AG04449 (cell line): ENCODE measurements at regions not wholly inside any gene's neighbourhood (a gene's known extent, or its start where the extent isn't known, plus 50 kb on each side); places are given as distances from the start of the nearest gene placed in this dataset.

Source experiments
- CTCF ChIA-PET: fragments of 350-600 bp; formaldehyde crosslinking; extraction: SDS; loops from one replicate; lab custom pipeline; 2021; ENCODE audit warnings: antibody characterized with exemption; lab: Yijun Ruan, JAX
- POLR2A ChIA-PET: fragments of 400-600, 350-600 bp; formaldehyde crosslinking; extraction: SDS; loops from one replicate; lab custom pipeline; 2020; ENCODE audit warnings: antibody characterized with exemption, inconsistent platforms; lab: Yijun Ruan, JAX
- DNase-seq: peaks from one replicate; pipeline ENCODE4 v3.0.0-alpha.2; 2010; ENCODE audit warnings: low read depth, low spot score
- H3K4me3 ChIP-seq: 2 replicates; pipeline ENCODE4 v1.5.1; 2011; ENCODE audit warnings: low read depth, mild to moderate bottlenecking, control low read depth, low read length
- CTCF ChIP-seq: IDR thresholded peaks from one replicate; pipeline ENCODE4 v1.5.1; 2011; ENCODE audit warnings: mild to moderate bottlenecking, moderate library complexity, low read length, control low read depth, inconsistent platforms; ENCODE audit not compliant: insufficient read depth; ENCODE audit errors: missing control alignments

- H3K4me3 ChIP-seq = no peak overlapping the region
- no peak for DNase-seq
- POLR2A ChIA-PET = no interaction called here
- CTCF ChIA-PET = no interaction called here
- TF ChIP-seq CTCF = no peak
Measured at GRCh38 chr18:47441914-47442313, 190.5 kb upstream of the SKOR2 start.

- no peak overlapping the region for H3K4me3 ChIP-seq
- no peak for DNase-seq
- CTCF ChIA-PET = no interaction called here
- TF ChIP-seq CTCF = no peak
- POLR2A ChIA-PET = no interaction called here
Measured at GRCh38 chr18:47438001-47438400, 186.5 kb upstream of the SKOR2 start.

GRCh38 chr18:47436871-47437270 is 185.4 kb upstream of the SKOR2 start:
- no peak for TF ChIP-seq CTCF
- ChIA-PET CTCF (interaction anchor here (0.6 kb wide), 1 partner anchor 50 kb away, joined by 3 read pairs; no protein-coding TSS in a partner anchor), POLR2A (no interaction called here)
- no peak overlapping the region for H3K4me3 ChIP-seq
- no peak for DNase-seq

- no peak for DNase-seq
- CTCF ChIA-PET = interaction anchor here (0.6 kb wide), 1 partner anchor 568 kb away, joined by 3 read pairs; no protein-coding TSS in a partner anchor
- POLR2A ChIA-PET = no interaction called here
- no peak overlapping the region for H3K4me3 ChIP-seq
- TF ChIP-seq CTCF = no peak
Measured at GRCh38 chr18:47434214-47434746, 182.8 kb upstream of the SKOR2 start.

GRCh38 chr18:47427923-47428637 is 176.6 kb upstream of the SKOR2 start:
- TF ChIP-seq CTCF = no peak
- DNase-seq = no peak
- ChIA-PET CTCF (interaction anchor here (0.6 to 0.7 kb wide), 2 partner anchors 10 to 321 kb away, joined by 3 read pairs; no protein-coding TSS in a partner anchor), POLR2A (no interaction called here)
- no peak overlapping the region for H3K4me3 ChIP-seq

GRCh38 chr18:47427072-47427471 is 175.6 kb upstream of the SKOR2 start:
- ChIA-PET CTCF (no interaction called here), POLR2A (no interaction called here)
- no peak overlapping the region for H3K4me3 ChIP-seq
- DNase-seq = no peak
- TF ChIP-seq CTCF = no peak
